RWPE1 (cell line): ENCODE measurements at regions not wholly inside any gene's neighbourhood (a gene's known extent, or its start where the extent isn't known, plus 50 kb on each side); places are given as distances from the start of the nearest gene placed in this dataset.
A peak's percentile ranks its signal among the peaks of the same experiment; 100 is the strongest.
"Not testable (repeated sequence)": the region's sequence is repeated elsewhere in the genome, so short reads cannot be mapped to it uniquely, and the experiment has no call there.

ENCODE experiments used
- CTCF ChIA-PET: fragments of 350-600 bp; sonication (Branson Sonifier 250); formaldehyde crosslinking; extraction: SDS; loops from one replicate; lab custom pipeline; 2021; lab: Yijun Ruan, JAX
- POLR2A ChIA-PET: fragments of 400-600 bp; formaldehyde crosslinking; extraction: SDS; loops from one replicate; lab custom pipeline; 2020; ENCODE audit warnings: antibody characterized with exemption; ENCODE audit not compliant: low non-redundant PET; lab: Yijun Ruan, JAX
- DNase-seq: peaks from one replicate; pipeline ENCODE4 v3.0.0; 2012; ENCODE audit warnings: low spot score
- H3K27ac ChIP-seq: fragments of 450-650 bp; 2 replicates; pipeline ENCODE4 v1.5.1; 2017
- CTCF ChIP-seq: fragments of 450-650 bp; conservative IDR thresholded peaks from 2 replicates; pipeline ENCODE4 v1.5.1; 2017; ENCODE audit warnings: low read depth, mild to moderate bottlenecking

GRCh38 chr14:35956376-35957085 is 130.4 kb downstream of the BRMS1L start:
- ChIA-PET CTCF (no interaction called here), POLR2A (no interaction called here)
- H3K27ac ChIP-seq, result no peak overlapping the region
- no peak for DNase-seq
- no peak for TF ChIP-seq CTCF

GRCh38 chr14:35952584-35952983 is 126.4 kb downstream of the BRMS1L start:
- no peak for DNase-seq
- no peak for TF ChIP-seq CTCF
- ChIA-PET CTCF (no interaction called here), POLR2A (no interaction called here)
- no peak overlapping the region for H3K27ac ChIP-seq

GRCh38 chr14:35949920-35950513 is 123.9 kb downstream of the BRMS1L start:
- H3K27ac ChIP-seq, result no peak overlapping the region
- ChIA-PET CTCF (no interaction called here), POLR2A (no interaction called here)
- no peak for DNase-seq
- no peak for TF ChIP-seq CTCF

GRCh38 chr14:35947983-35948382 is 121.8 kb downstream of the BRMS1L start:
- DNase-seq, H3K27ac ChIP-seq, POLR2A ChIA-PET, CTCF ChIA-PET: not testable (repeated sequence)

GRCh38 chr14:35944847-35945246 is 118.7 kb downstream of the BRMS1L start:
- ChIA-PET CTCF (interaction anchor here (0.7 kb wide), 1 partner anchor 17 kb away, joined by 4 read pairs; no protein-coding TSS in a partner anchor), POLR2A (no interaction called here)
- no peak for TF ChIP-seq CTCF
- peak; percentile 39 for DNase-seq
- no peak overlapping the region for H3K27ac ChIP-seq

- TF ChIP-seq CTCF, result no peak
- CTCF ChIA-PET, result interaction anchor here (0.6 to 1.0 kb wide), 4 partner anchors 62 to 1267 kb away, joined by 3 to 5 read pairs (median 4); no protein-coding TSS in a partner anchor
- POLR2A ChIA-PET, result no interaction called here
- H3K27ac ChIP-seq, result no peak overlapping the region
- DNase-seq, result no peak
These were observed 114.2 kb downstream of the BRMS1L start for GRCh38 chr14:35940291-35940690.

- no peak for DNase-seq
- TF ChIP-seq CTCF, result no peak
- POLR2A ChIA-PET, result no interaction called here
- CTCF ChIA-PET, result no interaction called here
- H3K27ac ChIP-seq, result no peak overlapping the region
These were observed 112.6 kb downstream of the BRMS1L start for GRCh38 chr14:35938770-35939169.
